ENCODE measurements at regions not wholly inside any gene's neighbourhood (a gene's known extent, or its start where the extent isn't known, plus 50 kb on each side); places are given as distances from the start of the nearest gene placed in this dataset.
A peak's percentile ranks its signal among the peaks of the same experiment; 100 is the strongest.
"Not testable (repeated sequence)": the region's sequence is repeated elsewhere in the genome, so short reads cannot be mapped to it uniquely, and the experiment has no call there.

GRCh38 chr6:66094615-66095014 lies 387.6 kb upstream of the EYS start:
- intact Hi-C loops (cut with micrococcal nuclease), result no loop called here
- no peak overlapping the region for H2AFZ ChIP-seq (ENCODE audit: low read depth, low read length)

DNA sequence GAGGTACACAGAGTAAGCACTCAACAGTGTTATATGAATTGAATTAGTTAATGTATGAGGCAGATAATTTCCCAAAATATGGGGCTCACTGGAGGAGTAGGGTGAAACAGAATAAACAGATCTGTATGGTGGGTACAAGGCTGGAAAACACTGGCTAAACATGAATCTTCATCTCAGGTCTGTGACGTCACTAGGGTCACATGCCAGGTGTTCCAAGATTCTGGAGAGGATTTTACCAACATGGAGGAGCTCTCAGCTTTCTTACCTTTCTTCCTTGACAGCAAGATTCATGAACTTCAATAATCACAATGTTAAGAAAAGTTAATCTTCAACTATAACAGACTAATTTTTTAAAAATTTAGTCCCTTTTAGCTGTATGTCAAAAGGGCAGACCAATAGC lies 385.3 kb upstream of the EYS start:
- FAIRE-seq, result peak; percentile 67

More at GRCh38 chr6:66094615-66095014, 387.6 kb upstream of the EYS start:
- no peak for DNase-seq (ENCODE audit: low read depth, low spot score)
- Histone ChIP-seq H3K4me2 (ENCODE audit: insufficient read depth, low read length) (no peak overlapping the region), H3K9ac (replicated peaks; ENCODE audit: extremely low read depth, insufficient read depth, low read length) (no peak overlapping the region), H3K79me2 (ENCODE audit: control insufficient read depth, insufficient read depth, low read length) (no peaks in the 10 kb centered on the region), H3K9me3 (replicated peaks; ENCODE audit: control insufficient read depth, insufficient read depth, low read length) (no peaks in the 10 kb centered on the region), H3K9me1 (replicated peaks; ENCODE audit: control insufficient read depth, extremely low read depth, insufficient read depth, low read length) (no peaks in the 10 kb centered on the region), H3K27ac (ENCODE audit: insufficient read depth, low read depth, low read length) (no peak overlapping the region), H3K4me3 (replicated peaks in 1 of 3; ENCODE audit: insufficient read depth in 1 of 3, low read depth in 1 of 3, low read length in 3 of 3) (no peak overlapping the region), H4K20me1 (replicated peaks; ENCODE audit: control insufficient read depth, extremely low read depth, insufficient read depth, low read length) (no peaks in the 10 kb centered on the region), H3K4me1 (ENCODE audit: control insufficient read depth, extremely low read depth, insufficient read depth, low read length) (no peaks in the 10 kb centered on the region), H3K27me3 (ENCODE audit: control insufficient read depth in 2 of 2, insufficient read depth in 2 of 2, low read length in 2 of 2) (no peaks in the 10 kb centered on the region), H3K36me3 (ENCODE audit: control insufficient read depth in 2 of 2, extremely low read depth in 1 of 2, insufficient read depth in 2 of 2, low read length in 2 of 2) (no peaks in the 10 kb centered on the region)
- ChIA-PET POLR2A (no interaction called here), CTCF (no interaction called here)
- dilution Hi-C loops (cut with MboI; ENCODE audit: extremely low pct_ligation_motif_present, low sequenced_read_pairs), result no loop called here
- no TSS peak for BruUV-seq (replicated peaks)
- FAIRE-seq, result no peak
- TF ChIP-seq, protein P1, sequence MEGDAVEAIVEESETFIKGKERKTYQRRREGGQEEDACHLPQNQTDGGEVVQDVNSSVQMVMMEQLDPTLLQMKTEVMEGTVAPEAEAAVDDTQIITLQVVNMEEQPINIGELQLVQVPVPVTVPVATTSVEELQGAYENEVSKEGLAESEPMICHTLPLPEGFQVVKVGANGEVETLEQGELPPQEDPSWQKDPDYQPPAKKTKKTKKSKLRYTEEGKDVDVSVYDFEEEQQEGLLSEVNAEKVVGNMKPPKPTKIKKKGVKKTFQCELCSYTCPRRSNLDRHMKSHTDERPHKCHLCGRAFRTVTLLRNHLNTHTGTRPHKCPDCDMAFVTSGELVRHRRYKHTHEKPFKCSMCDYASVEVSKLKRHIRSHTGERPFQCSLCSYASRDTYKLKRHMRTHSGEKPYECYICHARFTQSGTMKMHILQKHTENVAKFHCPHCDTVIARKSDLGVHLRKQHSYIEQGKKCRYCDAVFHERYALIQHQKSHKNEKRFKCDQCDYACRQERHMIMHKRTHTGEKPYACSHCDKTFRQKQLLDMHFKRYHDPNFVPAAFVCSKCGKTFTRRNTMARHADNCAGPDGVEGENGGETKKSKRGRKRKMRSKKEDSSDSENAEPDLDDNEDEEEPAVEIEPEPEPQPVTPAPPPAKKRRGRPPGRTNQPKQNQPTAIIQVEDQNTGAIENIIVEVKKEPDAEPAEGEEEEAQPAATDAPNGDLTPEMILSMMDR (IDR thresholded peaks at IDR 0.05; ENCODE audit: extremely low read depth in 1 of 2, insufficient read depth in 1 of 2, low read depth in 1 of 2, low read length in 2 of 2), result no peak
- TF ChIP-seq POLR2AphosphoS5 (IDR thresholded peaks at IDR 0.05; ENCODE audit: insufficient read depth, low read depth, low read length), result no peak
- no peak for TF ChIP-seq FOS (IDR thresholded peaks at IDR 0.05; ENCODE audit: borderline replicate concordance, insufficient read depth, low read length)
- no peak for TF ChIP-seq JUN (IDR thresholded peaks at IDR 0.05; ENCODE audit: borderline replicate concordance, insufficient read depth, insufficient read length, low read depth)
- no peak for TF ChIP-seq MYC (IDR thresholded peaks at IDR 0.05; ENCODE audit: low read depth, low read length)
- no peak for TF ChIP-seq GATA2 (IDR thresholded peaks at IDR 0.05; ENCODE audit: insufficient read depth, insufficient read length, low read depth, low read length)
- no peak for TF ChIP-seq POLR2A (IDR thresholded peaks at IDR 0.05; ENCODE audit: low read depth, low read length)
- TF ChIP-seq, protein P2, sequence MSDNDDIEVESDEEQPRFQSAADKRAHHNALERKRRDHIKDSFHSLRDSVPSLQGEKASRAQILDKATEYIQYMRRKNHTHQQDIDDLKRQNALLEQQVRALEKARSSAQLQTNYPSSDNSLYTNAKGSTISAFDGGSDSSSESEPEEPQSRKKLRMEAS (IDR thresholded peaks at IDR 0.05; ENCODE audit: insufficient read depth, insufficient read length), result no peak
- no peak for TF ChIP-seq EZH2 (IDR thresholded peaks at IDR 0.05; ENCODE audit: borderline replicate concordance, low read depth, low read length, severe bottlenecking)

More for the DNA sequence above, 385.3 kb upstream of the EYS start:
- H2AFZ ChIP-seq (ENCODE audit: low read depth, low read length); intact Hi-C loops (cut with micrococcal nuclease); H3K27ac ChIP-seq (ENCODE audit: insufficient read depth, low read depth, low read length); H3K27me3 ChIP-seq (ENCODE audit: control insufficient read depth in 2 of 2, insufficient read depth in 2 of 2, low read length in 2 of 2); H3K9ac ChIP-seq (replicated peaks; ENCODE audit: extremely low read depth, insufficient read depth, low read length); CTCF ChIA-PET; H3K79me2 ChIP-seq (ENCODE audit: control insufficient read depth, insufficient read depth, low read length); H3K4me3 ChIP-seq (replicated peaks in 1 of 3; ENCODE audit: insufficient read depth in 1 of 3, low read depth in 1 of 3, low read length in 3 of 3); DNase-seq (ENCODE audit: low read depth, low spot score); H4K20me1 ChIP-seq (replicated peaks; ENCODE audit: control insufficient read depth, extremely low read depth, insufficient read depth, low read length); H3K4me1 ChIP-seq (ENCODE audit: control insufficient read depth, extremely low read depth, insufficient read depth, low read length); dilution Hi-C loops (cut with MboI; ENCODE audit: extremely low pct_ligation_motif_present, low sequenced_read_pairs); H3K9me3 ChIP-seq (replicated peaks; ENCODE audit: control insufficient read depth, insufficient read depth, low read length); H3K4me2 ChIP-seq (ENCODE audit: insufficient read depth, low read length); BruUV-seq (replicated peaks); POLR2A ChIA-PET; H3K9me1 ChIP-seq (replicated peaks; ENCODE audit: control insufficient read depth, extremely low read depth, insufficient read depth, low read length); H3K36me3 ChIP-seq (ENCODE audit: control insufficient read depth in 2 of 2, extremely low read depth in 1 of 2, insufficient read depth in 2 of 2, low read length in 2 of 2): not testable (repeated sequence)

Data from endothelial cell of umbilical vein (primary cell).